ENCODE measurements at regions not wholly inside any gene's neighbourhood (a gene's known extent, or its start where the extent isn't known, plus 50 kb on each side); places are given as distances from the start of the nearest gene placed in this dataset.

GRCh38 chr1:58154256-58154655, 392.3 kb downstream of the OMA1 start:
- no peak overlapping the region for H3K4me3 ChIP-seq (ENCODE audit: low read depth, low read length)

- no peak overlapping the region for H3K4me3 ChIP-seq (ENCODE audit: low read depth, low read length)
Observed at GRCh38 chr1:58152697-58153096, 393.8 kb downstream of the OMA1 start.

GRCh38 chr1:58149271-58149812, 397.2 kb downstream of the OMA1 start:
- H3K4me3 ChIP-seq (ENCODE audit: low read depth, low read length), result no peak overlapping the region

GRCh38 chr1:58144698-58145270, 401.7 kb downstream of the OMA1 start:
- no peak overlapping the region for H3K4me3 ChIP-seq (ENCODE audit: low read depth, low read length)

- no peak overlapping the region for H3K4me3 ChIP-seq (ENCODE audit: low read depth, low read length)
Observed at GRCh38 chr1:58143972-58144697, 402.4 kb downstream of the OMA1 start.

GRCh38 chr1:58136387-58136786, 410.1 kb downstream of the OMA1 start:
- no peak overlapping the region for H3K4me3 ChIP-seq (ENCODE audit: low read depth, low read length)

GRCh38 chr1:58135821-58136321, 410.7 kb downstream of the OMA1 start:
- H3K4me3 ChIP-seq (ENCODE audit: low read depth, low read length), result no peak overlapping the region

- H3K4me3 ChIP-seq (ENCODE audit: low read depth, low read length), result no peak overlapping the region
Observed at GRCh38 chr1:58133562-58133961, 413.0 kb downstream of the OMA1 start.

GRCh38 chr1:58123051-58123450, 423.5 kb downstream of the OMA1 start:
- H3K4me3 ChIP-seq (ENCODE audit: low read depth, low read length), result no peak overlapping the region

- H3K4me3 ChIP-seq (ENCODE audit: low read depth, low read length), result no peak overlapping the region
Observed at GRCh38 chr1:58119971-58120370, 426.6 kb downstream of the OMA1 start.

- no peak overlapping the region for H3K4me3 ChIP-seq (ENCODE audit: low read depth, low read length)
Observed at GRCh38 chr1:58116284-58116683, 430.2 kb downstream of the OMA1 start.

- no peak overlapping the region for H3K4me3 ChIP-seq (ENCODE audit: low read depth, low read length)
Observed at GRCh38 chr1:58109646-58110200, 436.8 kb downstream of the OMA1 start.

GRCh38 chr1:58108783-58109182, 437.7 kb downstream of the OMA1 start:
- H3K4me3 ChIP-seq (ENCODE audit: low read depth, low read length), result no peak overlapping the region

GRCh38 chr1:58107943-58108342, 438.6 kb downstream of the OMA1 start:
- H3K4me3 ChIP-seq (ENCODE audit: low read depth, low read length), result no peak overlapping the region

- no peak overlapping the region for H3K4me3 ChIP-seq (ENCODE audit: low read depth, low read length)
Observed at GRCh38 chr1:58104960-58105359, 441.6 kb downstream of the OMA1 start.

- H3K4me3 ChIP-seq (ENCODE audit: low read depth, low read length), result no peak overlapping the region
Observed at GRCh38 chr1:58096714-58097113, 449.8 kb downstream of the OMA1 start.

- no peak overlapping the region for H3K4me3 ChIP-seq (ENCODE audit: low read depth, low read length)
Observed at GRCh38 chr1:58095183-58095582, 451.3 kb downstream of the OMA1 start.

- no peak overlapping the region for H3K4me3 ChIP-seq (ENCODE audit: low read depth, low read length)
Observed at GRCh38 chr1:58094221-58094620, 452.3 kb downstream of the OMA1 start.

GRCh38 chr1:58090640-58091039, 455.9 kb downstream of the OMA1 start:
- no peak overlapping the region for H3K4me3 ChIP-seq (ENCODE audit: low read depth, low read length)

- no peak overlapping the region for H3K4me3 ChIP-seq (ENCODE audit: low read depth, low read length)
Observed at GRCh38 chr1:58089898-58090534, 456.5 kb downstream of the OMA1 start.

GRCh38 chr1:58084266-58084665, 462.3 kb downstream of the OMA1 start:
- H3K4me3 ChIP-seq (ENCODE audit: low read depth, low read length), result no peak overlapping the region

- H3K4me3 ChIP-seq (ENCODE audit: low read depth, low read length), result no peak overlapping the region
Observed at GRCh38 chr1:58082596-58082995, 463.9 kb downstream of the OMA1 start.

Data from iPS-11a (cell line).